HepG2 (cell line): ENCODE measurements at regions not wholly inside any gene's neighbourhood (a gene's known extent, or its start where the extent isn't known, plus 50 kb on each side); places are given as distances from the start of the nearest gene placed in this dataset.

Experiments used
- CAMTA2 ChIP-seq: sonication (generic); formaldehyde crosslinking; IDR thresholded peaks from 2 replicates; pipeline ENCODE4 v1.4.0; 2020; ENCODE audit warnings: mild to moderate bottlenecking, missing genetic modification reagents, borderline replicate concordance
- FOXM1 ChIP-seq: sonication (generic); formaldehyde crosslinking; IDR thresholded peaks from 2 replicates; pipeline ENCODE4 v1.5.0; 2020; ENCODE audit warnings: missing genetic modification reagents
- HNF4G ChIP-seq, 2 experiments: sonication (generic) in 1 of 2; formaldehyde crosslinking in 1 of 2; IDR thresholded peaks; 2 replicates each; pipeline versions ENCODE4 v1.4.0 to v1.6.1; 2011 to 2020; ENCODE audit warnings: borderline replicate concordance in 2 of 2, low read depth in 2 of 2, mild to moderate bottlenecking in 2 of 2, low read length in 1 of 2, missing genetic modification reagents in 1 of 2, moderate library complexity in 1 of 2
- IRF2 ChIP-seq: IDR thresholded peaks from 2 replicates; pipeline ENCODE4 v1.6.1; 2018; ENCODE audit warnings: missing genetic modification reagents, missing compliant biosample characterization
- KDM6A ChIP-seq: IDR thresholded peaks from 2 replicates; pipeline ENCODE4 v1.6.1; 2016; ENCODE audit warnings: low read depth
- ZBTB8A ChIP-seq: sonication (generic); formaldehyde crosslinking; IDR thresholded peaks from 2 replicates; pipeline ENCODE4 v1.4.0; 2020; ENCODE audit warnings: mild to moderate bottlenecking, low read depth, missing genetic modification reagents, borderline replicate concordance
- ZFX ChIP-seq: sonication (generic); formaldehyde crosslinking; IDR thresholded peaks from 2 replicates; pipeline ENCODE4 v1.4.0; 2020; ENCODE audit warnings: mild to moderate bottlenecking, low read depth, missing genetic modification reagents, moderate library complexity
- TF ChIP-seq, protein P1 (sequence below), 2 experiments: sonication (generic) in 1 of 2; formaldehyde crosslinking in 1 of 2; IDR thresholded peaks; 2 replicates each; pipeline versions ENCODE4 v1.5.1 to v1.6.1; 2011 to 2020; ENCODE audit warnings: borderline replicate concordance in 1 of 2, low read depth in 1 of 2, low read length in 1 of 2, mild to moderate bottlenecking in 1 of 2, missing genetic modification reagents in 1 of 2, moderate library complexity in 1 of 2
- TF ChIP-seq, protein P2 (sequence below): sonication (generic); formaldehyde crosslinking; IDR thresholded peaks from 2 replicates; pipeline ENCODE4 v1.5.0; 2020; ENCODE audit warnings: mild to moderate bottlenecking, missing genetic modification reagents, moderate library complexity
- TF ChIP-seq, protein P3 (sequence below): sonication (generic); formaldehyde crosslinking; IDR thresholded peaks from 2 replicates; pipeline ENCODE4 v1.4.0; 2020; ENCODE audit warnings: missing genetic modification reagents, borderline replicate concordance

DNA sequence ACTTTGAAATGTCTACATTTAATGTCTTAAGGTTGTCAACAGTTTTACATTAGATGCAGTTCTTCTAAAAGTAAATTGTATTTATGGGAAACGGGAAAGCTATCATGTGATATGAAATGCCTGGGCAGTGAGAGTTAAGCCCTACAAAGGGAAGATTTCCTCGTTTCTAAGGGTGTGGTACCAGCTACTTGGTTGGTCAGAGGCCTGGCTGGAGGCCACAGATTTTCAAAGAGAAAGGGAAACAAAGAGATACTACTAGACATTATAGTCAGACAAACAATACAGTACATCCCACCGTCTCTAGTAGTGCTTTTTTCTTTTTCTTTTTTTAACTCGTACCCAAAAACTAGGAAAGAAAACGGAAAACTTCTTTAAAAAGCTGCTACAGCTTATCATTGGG is 467.8 kb downstream of the PCDH7 start:
- TF ChIP-seq HNF4G (IDR thresholded peaks at IDR 0.05; ENCODE audit: borderline replicate concordance, low read depth, low read length) = no peak
- no peak for TF ChIP-seq HNF4G (CRISPR knock-in tag; IDR thresholded peaks at IDR 0.05; ENCODE audit: borderline replicate concordance, low read depth)
- no peak for TF ChIP-seq CAMTA2 (CRISPR knock-in tag)
- TF ChIP-seq ZBTB8A = no peak
- TF ChIP-seq, protein P1, sequence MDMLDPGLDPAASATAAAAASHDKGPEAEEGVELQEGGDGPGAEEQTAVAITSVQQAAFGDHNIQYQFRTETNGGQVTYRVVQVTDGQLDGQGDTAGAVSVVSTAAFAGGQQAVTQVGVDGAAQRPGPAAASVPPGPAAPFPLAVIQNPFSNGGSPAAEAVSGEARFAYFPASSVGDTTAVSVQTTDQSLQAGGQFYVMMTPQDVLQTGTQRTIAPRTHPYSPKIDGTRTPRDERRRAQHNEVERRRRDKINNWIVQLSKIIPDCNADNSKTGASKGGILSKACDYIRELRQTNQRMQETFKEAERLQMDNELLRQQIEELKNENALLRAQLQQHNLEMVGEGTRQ (IDR thresholded peaks at IDR 0.05; ENCODE audit: low read depth, low read length) = no peak
- TF ChIP-seq, protein P1 (CRISPR knock-in tag; IDR thresholded peaks at IDR 0.05; ENCODE audit: borderline replicate concordance) = no peak
- TF ChIP-seq ZFX = no peak
- TF ChIP-seq KDM6A (CRISPR knock-in tag) = no peak
- TF ChIP-seq FOXM1 (CRISPR knock-in tag) = no peak
- TF ChIP-seq, protein P2, sequence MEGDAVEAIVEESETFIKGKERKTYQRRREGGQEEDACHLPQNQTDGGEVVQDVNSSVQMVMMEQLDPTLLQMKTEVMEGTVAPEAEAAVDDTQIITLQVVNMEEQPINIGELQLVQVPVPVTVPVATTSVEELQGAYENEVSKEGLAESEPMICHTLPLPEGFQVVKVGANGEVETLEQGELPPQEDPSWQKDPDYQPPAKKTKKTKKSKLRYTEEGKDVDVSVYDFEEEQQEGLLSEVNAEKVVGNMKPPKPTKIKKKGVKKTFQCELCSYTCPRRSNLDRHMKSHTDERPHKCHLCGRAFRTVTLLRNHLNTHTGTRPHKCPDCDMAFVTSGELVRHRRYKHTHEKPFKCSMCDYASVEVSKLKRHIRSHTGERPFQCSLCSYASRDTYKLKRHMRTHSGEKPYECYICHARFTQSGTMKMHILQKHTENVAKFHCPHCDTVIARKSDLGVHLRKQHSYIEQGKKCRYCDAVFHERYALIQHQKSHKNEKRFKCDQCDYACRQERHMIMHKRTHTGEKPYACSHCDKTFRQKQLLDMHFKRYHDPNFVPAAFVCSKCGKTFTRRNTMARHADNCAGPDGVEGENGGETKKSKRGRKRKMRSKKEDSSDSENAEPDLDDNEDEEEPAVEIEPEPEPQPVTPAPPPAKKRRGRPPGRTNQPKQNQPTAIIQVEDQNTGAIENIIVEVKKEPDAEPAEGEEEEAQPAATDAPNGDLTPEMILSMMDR (CRISPR knock-in tag) = no peak
- TF ChIP-seq, protein P3, sequence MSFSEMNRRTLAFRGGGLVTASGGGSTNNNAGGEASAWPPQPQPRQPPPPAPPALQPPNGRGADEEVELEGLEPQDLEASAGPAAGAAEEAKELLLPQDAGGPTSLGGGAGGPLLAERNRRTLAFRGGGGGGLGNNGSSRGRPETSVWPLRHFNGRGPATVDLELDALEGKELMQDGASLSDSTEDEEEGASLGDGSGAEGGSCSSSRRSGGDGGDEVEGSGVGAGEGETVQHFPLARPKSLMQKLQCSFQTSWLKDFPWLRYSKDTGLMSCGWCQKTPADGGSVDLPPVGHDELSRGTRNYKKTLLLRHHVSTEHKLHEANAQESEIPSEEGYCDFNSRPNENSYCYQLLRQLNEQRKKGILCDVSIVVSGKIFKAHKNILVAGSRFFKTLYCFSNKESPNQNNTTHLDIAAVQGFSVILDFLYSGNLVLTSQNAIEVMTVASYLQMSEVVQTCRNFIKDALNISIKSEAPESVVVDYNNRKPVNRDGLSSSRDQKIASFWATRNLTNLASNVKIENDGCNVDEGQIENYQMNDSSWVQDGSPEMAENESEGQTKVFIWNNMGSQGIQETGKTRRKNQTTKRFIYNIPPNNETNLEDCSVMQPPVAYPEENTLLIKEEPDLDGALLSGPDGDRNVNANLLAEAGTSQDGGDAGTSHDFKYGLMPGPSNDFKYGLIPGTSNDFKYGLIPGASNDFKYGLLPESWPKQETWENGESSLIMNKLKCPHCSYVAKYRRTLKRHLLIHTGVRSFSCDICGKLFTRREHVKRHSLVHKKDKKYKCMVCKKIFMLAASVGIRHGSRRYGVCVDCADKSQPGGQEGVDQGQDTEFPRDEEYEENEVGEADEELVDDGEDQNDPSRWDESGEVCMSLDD = no peak
- TF ChIP-seq IRF2 = no peak
